H9 (cell line): ENCODE measurements at regions not wholly inside any gene's neighbourhood (a gene's known extent, or its start where the extent isn't known, plus 50 kb on each side); places are given as distances from the start of the nearest gene placed in this dataset.
A peak's percentile ranks its signal among the peaks of the same experiment; 100 is the strongest.

Experiments used
- DNase-seq: peaks from one replicate; pipeline ENCODE4 v3.0.0-alpha.2; 2017
- H2AFZ ChIP-seq: one replicate; pipeline ENCODE4 v1.6.1; 2013; ENCODE audit warnings: mild to moderate bottlenecking, low read length, control low read depth, moderate library complexity
- H2AK5ac ChIP-seq: 2 replicates; pipeline ENCODE4 v1.6.1; 2013; ENCODE audit warnings: low read length, control low read depth, mixed read lengths; ENCODE audit not compliant: insufficient read length
- H2BK120ac ChIP-seq: one replicate; pipeline ENCODE4 v1.6.1; 2013; ENCODE audit warnings: low read depth, mild to moderate bottlenecking, low read length, control low read depth, inconsistent platforms; ENCODE audit not compliant: poor library complexity, severe bottlenecking
- H2BK12ac ChIP-seq: 2 replicates; pipeline ENCODE4 v1.6.1; 2013; ENCODE audit warnings: low read length, control low read depth, mixed read lengths, low read depth; ENCODE audit not compliant: insufficient read length
- H2BK15ac ChIP-seq: 2 replicates; pipeline ENCODE4 v1.6.1; 2013; ENCODE audit warnings: low read depth, low read length, control low read depth
- H2BK20ac ChIP-seq: one replicate; pipeline ENCODE4 v1.6.1; 2013; ENCODE audit warnings: low read depth, mild to moderate bottlenecking, low read length, control low read depth, inconsistent platforms; ENCODE audit not compliant: poor library complexity, severe bottlenecking
- H2BK5ac ChIP-seq: 2 replicates; pipeline ENCODE4 v1.6.1; 2013; ENCODE audit warnings: low read length, control low read depth, mixed read lengths; ENCODE audit not compliant: insufficient read length
- H3K14ac ChIP-seq: 2 replicates; pipeline ENCODE4 v1.6.1; 2013; ENCODE audit warnings: low read length, control low read depth; ENCODE audit not compliant: insufficient read depth
- H3K18ac ChIP-seq: 2 replicates; pipeline ENCODE4 v1.6.1; 2013; ENCODE audit warnings: low read depth, mild to moderate bottlenecking, mixed read lengths, low read length, control low read depth; ENCODE audit not compliant: insufficient read length
- H3K23ac ChIP-seq: 2 replicates; pipeline ENCODE4 v1.6.1; 2013; ENCODE audit warnings: low read length, control low read depth, mixed read lengths, low read depth; ENCODE audit not compliant: insufficient read length
- H3K23me2 ChIP-seq: 2 replicates; pipeline ENCODE4 v1.6.1; 2013; ENCODE audit warnings: low read depth, mild to moderate bottlenecking, mixed read lengths, low read length, control low read depth; ENCODE audit not compliant: insufficient read length, poor library complexity, severe bottlenecking
- H3K27ac ChIP-seq: 2 replicates; pipeline ENCODE4 v1.5.1; 2013; ENCODE audit warnings: low read length, control low read depth, mixed read lengths, low read depth; ENCODE audit not compliant: insufficient read length
- H3K27me3 ChIP-seq: 2 replicates; pipeline ENCODE4 v1.6.1; 2013; ENCODE audit warnings: low read length, control low read depth, inconsistent platforms; ENCODE audit not compliant: insufficient read depth
- H3K4ac ChIP-seq: 2 replicates; pipeline ENCODE4 v1.6.1; 2013; ENCODE audit warnings: low read depth, mild to moderate bottlenecking, control low read depth, inconsistent platforms, low read length, moderate library complexity
- H3K4me1 ChIP-seq: 2 replicates; pipeline ENCODE4 v1.6.1; 2013; ENCODE audit warnings: low read length, control low read depth, inconsistent platforms; ENCODE audit not compliant: insufficient read depth
- H3K4me2 ChIP-seq: 2 replicates; pipeline ENCODE4 v1.6.1; 2013; ENCODE audit warnings: low read length, control low read depth, mixed read lengths; ENCODE audit not compliant: insufficient read length, insufficient read depth
- H3K56ac ChIP-seq: 2 replicates; pipeline ENCODE4 v1.6.1; 2013; ENCODE audit warnings: low read depth, mild to moderate bottlenecking, mixed read lengths, low read length, control low read depth; ENCODE audit not compliant: insufficient read length
- H3K79me1 ChIP-seq: 2 replicates; pipeline ENCODE4 v1.6.1; 2013; ENCODE audit warnings: low read depth, mild to moderate bottlenecking, moderate library complexity, low read length, control low read depth, inconsistent platforms; ENCODE audit not compliant: insufficient read depth, poor library complexity, severe bottlenecking
- H3K79me2 ChIP-seq: 2 replicates; pipeline ENCODE4 v1.6.1; 2013; ENCODE audit warnings: low read length, control low read depth, inconsistent platforms; ENCODE audit not compliant: insufficient read depth
- H3K9ac ChIP-seq: 2 replicates; pipeline ENCODE4 v1.6.1; 2013; ENCODE audit warnings: low read length, control low read depth, mixed read lengths; ENCODE audit not compliant: insufficient read length; ENCODE audit errors: extremely low read depth
- H3K9me3 ChIP-seq: one replicate; pipeline ENCODE4 v1.6.1; 2013; ENCODE audit warnings: low read depth, low read length, inconsistent platforms; ENCODE audit not compliant: control insufficient read depth
- H3T11ph ChIP-seq: one replicate; pipeline ENCODE4 v1.6.1; 2013; ENCODE audit warnings: mild to moderate bottlenecking, low read length, control low read depth, inconsistent platforms
- H4K20me1 ChIP-seq: one replicate; pipeline ENCODE4 v1.6.1; 2013; ENCODE audit not compliant: control insufficient read depth, insufficient read length, insufficient read depth
- H4K5ac ChIP-seq: 2 replicates; pipeline ENCODE4 v1.6.1; 2013; ENCODE audit warnings: low read depth, mild to moderate bottlenecking, mixed read lengths, low read length, control low read depth; ENCODE audit not compliant: insufficient read length
- H4K8ac ChIP-seq: replicated peaks from 2 replicates; pipeline ENCODE4 v1.6.1; 2013; ENCODE audit warnings: low read length, control low read depth, mixed read lengths, low read depth; ENCODE audit not compliant: insufficient read length
- H4K91ac ChIP-seq: 2 replicates; pipeline ENCODE4 v1.6.1; 2013; ENCODE audit warnings: low read depth, mild to moderate bottlenecking, moderate library complexity, mixed read lengths, low read length, control low read depth; ENCODE audit not compliant: insufficient read length
- H3K27ac Mint-ChIP-seq, 3 experiments: 2 replicates in 2 of 3; 3 replicates in 1 of 3; pipeline ENCODE4 v1.8.0; 2020 to 2021; ENCODE audit warnings: mixed read lengths in 3 of 3, mild to moderate bottlenecking in 1 of 3, moderate library complexity in 1 of 3
- H3K27me3 Mint-ChIP-seq: 2 replicates; pipeline ENCODE4 v1.8.0; 2021; ENCODE audit warnings: low read depth, mild to moderate bottlenecking, moderate library complexity, mixed read lengths
- H3K36me3 Mint-ChIP-seq, 3 experiments: 2 replicates in 2 of 3; 3 replicates in 1 of 3; pipeline ENCODE4 v1.8.0; 2020 to 2021; ENCODE audit warnings: low read depth in 3 of 3, mixed read lengths in 3 of 3; ENCODE audit not compliant: insufficient read depth in 1 of 3
- H3K4me1 Mint-ChIP-seq, 2 experiments: 2 replicates each; pipeline ENCODE4 v1.8.0; 2020; ENCODE audit warnings: mixed read lengths in 2 of 2
- H3K4me3 Mint-ChIP-seq, 2 experiments: 2 replicates in 1 of 2; 3 replicates in 1 of 2; pipeline ENCODE4 v1.8.0; 2020 to 2021; ENCODE audit warnings: mild to moderate bottlenecking in 2 of 2, mixed read lengths in 2 of 2, moderate library complexity in 1 of 2
- H3K9me3 Mint-ChIP-seq, 2 experiments: 2 replicates in 1 of 2; 3 replicates in 1 of 2; pipeline ENCODE4 v1.8.0; 2020; ENCODE audit warnings: mild to moderate bottlenecking in 2 of 2, mixed read lengths in 2 of 2, moderate library complexity in 1 of 2
- WGBS: extraction: QIAGEN DNeasy Blood & Tissue Kit; methylation state at CpG from one replicate; pipeline ENCODE4 v1.1.7; 2013; ENCODE audit warnings: missing lambda C conversion rate, low lambda C conversion rate, mixed read lengths; ENCODE audit not compliant: insufficient read length; ENCODE audit errors: extremely low coverage; 5-methylcytosine and 5-hydroxymethylcytosine counted together
- TF ChIP-seq, protein P1 (sequence below): fragments of 200-600 bp; sonication (generic); conservative IDR thresholded peaks from 3 replicates; pipeline ENCODE4 v1.8.0; 2021; ENCODE audit warnings: antibody characterized with exemption, mild to moderate bottlenecking

DNA sequence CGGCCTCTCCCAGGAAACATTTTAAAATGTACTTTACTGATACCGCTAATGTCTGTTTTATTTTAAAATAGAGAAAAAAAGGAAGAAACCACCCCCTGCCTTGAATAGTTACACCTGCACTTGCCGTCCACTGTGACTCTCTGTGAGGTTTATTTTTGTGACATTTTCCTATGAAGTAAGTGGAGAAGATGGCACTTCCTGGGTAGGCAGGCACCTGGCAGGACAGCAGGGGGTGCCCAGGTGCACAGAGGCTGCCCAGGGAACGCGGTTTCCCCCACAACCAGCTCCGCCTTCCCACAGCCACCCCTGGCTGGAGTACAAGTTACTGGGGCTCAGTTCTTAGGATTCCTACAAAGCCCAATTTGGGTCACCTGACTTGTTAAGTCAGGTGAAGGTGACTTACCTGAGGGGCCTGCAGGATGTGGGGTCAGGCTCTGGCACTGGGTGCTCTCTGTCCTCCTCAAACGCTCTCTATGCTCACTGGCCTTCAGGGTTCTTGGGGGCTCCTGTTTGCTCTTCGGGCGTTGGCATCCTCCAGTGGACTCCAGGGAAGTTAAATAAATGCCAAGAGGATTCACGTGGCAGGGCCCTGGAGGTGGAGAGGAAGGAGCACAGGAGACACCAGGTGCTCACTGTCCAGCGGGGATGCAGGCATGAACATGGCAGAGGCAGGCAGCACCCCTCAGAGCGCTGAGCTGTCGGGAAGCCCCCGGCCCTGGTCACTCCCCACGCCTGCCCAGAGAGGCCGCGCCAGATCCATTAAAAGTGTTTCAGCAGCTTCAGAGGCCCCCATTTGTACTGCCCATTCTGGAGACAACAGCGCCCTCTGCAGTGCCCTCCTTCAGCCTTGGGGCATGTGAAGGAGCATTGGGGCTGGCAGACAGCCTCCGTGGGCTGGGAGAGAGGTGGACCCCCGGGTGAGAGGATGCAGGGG, 1021.2 kb downstream of the TBC1D22A start:
- Histone ChIP-seq H2BK20ac (no peak overlapping the region), H3K4me1 (no peaks in the 10 kb centered on the region), H3K23ac (no peak overlapping the region), H2AK5ac (no peak overlapping the region), H2BK12ac (no peak overlapping the region), H2BK120ac (no peak overlapping the region), H4K8ac (no peak overlapping the region), H3K9ac (no peak overlapping the region), H3K4ac (no peak overlapping the region), H3K56ac (no peak overlapping the region), H3K14ac (no peak overlapping the region), H3K9me3 (no peaks in the 10 kb centered on the region), H4K91ac (no peak overlapping the region), H3K18ac (no peak overlapping the region), H3K27me3 (no peaks in the 10 kb centered on the region), H2BK5ac (no peak overlapping the region), H3K4me2 (no peak overlapping the region), H3K79me2 (no peaks in the 10 kb centered on the region), H3K27ac (no peak overlapping the region), H2AFZ (no peak overlapping the region), H3K23me2 (no peaks in the 10 kb centered on the region), H4K5ac (no peak overlapping the region), H4K20me1 (no peaks in the 10 kb centered on the region), H3T11ph (no peak overlapping the region), H3K79me1 (no peaks in the 10 kb centered on the region), H2BK15ac (no peak overlapping the region)
- Mint-ChIP-seq H3K9me3 (peaks cover 3 to 12% of the 10 kb centered on the region in 2 experiments; a peak in 3 of 5 replicates), H3K27me3 (peaks cover 50% of the 10 kb centered on the region), H3K36me3 (peaks cover 0 to 3% (median 0%) of the 10 kb centered on the region in 3 experiments; a peak in 1 of 7 replicates), H3K4me3 (no peak overlapping the region), H3K4me1 (peaks cover 7 to 13% of the 10 kb centered on the region in 2 experiments), H3K27ac (no peak overlapping the region)
- TF ChIP-seq, protein P1, sequence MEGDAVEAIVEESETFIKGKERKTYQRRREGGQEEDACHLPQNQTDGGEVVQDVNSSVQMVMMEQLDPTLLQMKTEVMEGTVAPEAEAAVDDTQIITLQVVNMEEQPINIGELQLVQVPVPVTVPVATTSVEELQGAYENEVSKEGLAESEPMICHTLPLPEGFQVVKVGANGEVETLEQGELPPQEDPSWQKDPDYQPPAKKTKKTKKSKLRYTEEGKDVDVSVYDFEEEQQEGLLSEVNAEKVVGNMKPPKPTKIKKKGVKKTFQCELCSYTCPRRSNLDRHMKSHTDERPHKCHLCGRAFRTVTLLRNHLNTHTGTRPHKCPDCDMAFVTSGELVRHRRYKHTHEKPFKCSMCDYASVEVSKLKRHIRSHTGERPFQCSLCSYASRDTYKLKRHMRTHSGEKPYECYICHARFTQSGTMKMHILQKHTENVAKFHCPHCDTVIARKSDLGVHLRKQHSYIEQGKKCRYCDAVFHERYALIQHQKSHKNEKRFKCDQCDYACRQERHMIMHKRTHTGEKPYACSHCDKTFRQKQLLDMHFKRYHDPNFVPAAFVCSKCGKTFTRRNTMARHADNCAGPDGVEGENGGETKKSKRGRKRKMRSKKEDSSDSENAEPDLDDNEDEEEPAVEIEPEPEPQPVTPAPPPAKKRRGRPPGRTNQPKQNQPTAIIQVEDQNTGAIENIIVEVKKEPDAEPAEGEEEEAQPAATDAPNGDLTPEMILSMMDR = peak; percentile 74
- WGBS = no CpG with 5 or more reads among the region's 20 CpGs
- DNase-seq = peak; percentile 69
